GM23338 (cell line): ENCODE measurements at regions not wholly inside any gene's neighbourhood (a gene's known extent, or its start where the extent isn't known, plus 50 kb on each side); places are given as distances from the start of the nearest gene placed in this dataset.

ENCODE experiments used
- CREB1 ChIP-seq: fragments of 250-450 bp; sonication (Bioruptor Pico); IDR thresholded peaks from 2 replicates; pipeline ENCODE4 v1.5.0; 2020; ENCODE audit warnings: low read depth, mild to moderate bottlenecking, moderate library complexity
- CTCF ChIP-seq, 2 experiments: fragments of 200-600 bp in 1 of 2; sonication (generic) in 1 of 2; conservative IDR thresholded peaks; 2 replicates each; pipeline versions ENCODE4 v1.5.1 to v1.6.1; 2016 to 2017; ENCODE audit warnings: antibody characterized with exemption in 2 of 2, low read depth in 2 of 2, mild to moderate bottlenecking in 2 of 2, moderate library complexity in 1 of 2
- ETS1 ChIP-seq: IDR thresholded peaks from 2 replicates; pipeline ENCODE4 v1.6.1; 2016; ENCODE audit warnings: antibody characterized with exemption
- EZH2 ChIP-seq: fragments of 200-600 bp; sonication (generic); IDR thresholded peaks from one replicate; pipeline ENCODE4 v1.8.0; 2017; ENCODE audit warnings: antibody characterized with exemption, mild to moderate bottlenecking, low read depth; ENCODE audit not compliant: unreplicated experiment
- EZH2phosphoT487 ChIP-seq: fragments of 200-600 bp; sonication (generic); IDR thresholded peaks from one replicate; pipeline ENCODE4 v1.8.1; 2018; ENCODE audit warnings: antibody characterized with exemption; ENCODE audit not compliant: unreplicated experiment
- JUNB ChIP-seq: IDR thresholded peaks from one replicate; pipeline ENCODE4 v1.6.1; 2016; ENCODE audit warnings: antibody characterized with exemption; ENCODE audit not compliant: unreplicated experiment
- NANOG ChIP-seq: IDR thresholded peaks from 2 replicates; pipeline ENCODE4 v1.6.1; 2016; ENCODE audit warnings: antibody characterized with exemption, borderline replicate concordance
- POLR2AphosphoS5 ChIP-seq: IDR thresholded peaks from 2 replicates; pipeline ENCODE4 v1.6.1; 2016; ENCODE audit warnings: antibody characterized with exemption, low read depth
- REST ChIP-seq: IDR thresholded peaks from one replicate; pipeline ENCODE4 v1.6.1; 2018; ENCODE audit warnings: antibody characterized with exemption; ENCODE audit not compliant: unreplicated experiment
- STAT1 ChIP-seq: IDR thresholded peaks from one replicate; pipeline ENCODE4 v1.6.1; 2016; ENCODE audit warnings: antibody characterized with exemption; ENCODE audit not compliant: unreplicated experiment
- ZNF114 ChIP-seq: fragments of 250-450 bp; sonication (Bioruptor Pico); IDR thresholded peaks from 2 replicates; pipeline ENCODE4 v1.5.0; 2020; ENCODE audit warnings: mild to moderate bottlenecking, moderate library complexity
- ZNF331 ChIP-seq: fragments of 250-450 bp; sonication (Bioruptor Pico); IDR thresholded peaks from 2 replicates; pipeline ENCODE4 v1.5.0; 2020; ENCODE audit warnings: low read depth, mild to moderate bottlenecking, moderate library complexity
- ZNF462 ChIP-seq: fragments of 250-450 bp; sonication (Bioruptor Pico); IDR thresholded peaks from 2 replicates; pipeline ENCODE4 v1.5.0; 2020; ENCODE audit warnings: mild to moderate bottlenecking, moderate library complexity

- no peak for TF ChIP-seq CTCF (conservative IDR thresholded peaks at IDR 0.05; ENCODE audit: low read depth in 2 of 2)
- no peak for TF ChIP-seq CREB1
- no peak for TF ChIP-seq NANOG
- no peak for TF ChIP-seq POLR2AphosphoS5
- no peak for TF ChIP-seq EZH2phosphoT487
- TF ChIP-seq REST: no peak
- TF ChIP-seq EZH2: no peak
- TF ChIP-seq JUNB: no peak
- TF ChIP-seq ETS1: no peak
- no peak for TF ChIP-seq ZNF114 (CRISPR knock-in tag)
- no peak for TF ChIP-seq ZNF331 (CRISPR knock-in tag)
- no peak for TF ChIP-seq ZNF462 (CRISPR knock-in tag)
- TF ChIP-seq STAT1: no peak
Measured at GRCh38 chr16:86786994-86787393, 208.6 kb downstream of the FOXL1 start.
